ENCODE measurements at regions not wholly inside any gene's neighbourhood (a gene's known extent, or its start where the extent isn't known, plus 50 kb on each side); places are given as distances from the start of the nearest gene placed in this dataset.

GRCh38 chr11:45028911-45029682 lies 78.4 kb upstream of the TP53I11 start:
- Histone ChIP-seq H4K20me1 (ENCODE audit: insufficient read depth, low read length) (no peaks in the 10 kb centered on the region), H2AFZ (ENCODE audit: low read depth, low read length) (no peak overlapping the region), H3K4me3 (ENCODE audit: low read depth in 1 of 2, low read length in 2 of 2) (no peak overlapping the region), H3K9ac (ENCODE audit: low read depth, low read length) (no peak overlapping the region), H3K27ac (ENCODE audit: low read length) (no peak overlapping the region), H3K27me3 (ENCODE audit: insufficient read depth, low read length, poor library complexity) (no peaks in the 10 kb centered on the region), H3K36me3 (ENCODE audit: insufficient read depth, low read length) (no peaks in the 10 kb centered on the region), H3K79me2 (ENCODE audit: insufficient read depth, low read length) (no peaks in the 10 kb centered on the region), H3K9me3 (ENCODE audit: insufficient read depth, low read length, severe bottlenecking) (no peaks in the 10 kb centered on the region), H3K4me1 (ENCODE audit: insufficient read depth, low read length) (peaks cover 9% of the 10 kb centered on the region), H3K4me2 (ENCODE audit: insufficient read depth, low read length) (no peak overlapping the region)
- ATAC-seq (ENCODE audit: insufficient read depth, low read depth) (no peak), DNase-seq (no peak)
- no peak for TF ChIP-seq EZH2 (IDR thresholded peaks at IDR 0.05; ENCODE audit: borderline replicate concordance, low read depth, low read length, severe bottlenecking)
- TF ChIP-seq, protein P1, sequence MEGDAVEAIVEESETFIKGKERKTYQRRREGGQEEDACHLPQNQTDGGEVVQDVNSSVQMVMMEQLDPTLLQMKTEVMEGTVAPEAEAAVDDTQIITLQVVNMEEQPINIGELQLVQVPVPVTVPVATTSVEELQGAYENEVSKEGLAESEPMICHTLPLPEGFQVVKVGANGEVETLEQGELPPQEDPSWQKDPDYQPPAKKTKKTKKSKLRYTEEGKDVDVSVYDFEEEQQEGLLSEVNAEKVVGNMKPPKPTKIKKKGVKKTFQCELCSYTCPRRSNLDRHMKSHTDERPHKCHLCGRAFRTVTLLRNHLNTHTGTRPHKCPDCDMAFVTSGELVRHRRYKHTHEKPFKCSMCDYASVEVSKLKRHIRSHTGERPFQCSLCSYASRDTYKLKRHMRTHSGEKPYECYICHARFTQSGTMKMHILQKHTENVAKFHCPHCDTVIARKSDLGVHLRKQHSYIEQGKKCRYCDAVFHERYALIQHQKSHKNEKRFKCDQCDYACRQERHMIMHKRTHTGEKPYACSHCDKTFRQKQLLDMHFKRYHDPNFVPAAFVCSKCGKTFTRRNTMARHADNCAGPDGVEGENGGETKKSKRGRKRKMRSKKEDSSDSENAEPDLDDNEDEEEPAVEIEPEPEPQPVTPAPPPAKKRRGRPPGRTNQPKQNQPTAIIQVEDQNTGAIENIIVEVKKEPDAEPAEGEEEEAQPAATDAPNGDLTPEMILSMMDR (IDR thresholded peaks at IDR 0.05; ENCODE audit: borderline replicate concordance, extremely low read depth, low read length, poor library complexity, severe bottlenecking) = no peak

- Histone ChIP-seq H4K20me1 (ENCODE audit: insufficient read depth, low read length) (no peaks in the 10 kb centered on the region), H2AFZ (ENCODE audit: low read depth, low read length) (no peak overlapping the region), H3K4me1 (ENCODE audit: insufficient read depth, low read length) (peaks cover 8% of the 10 kb centered on the region), H3K4me2 (ENCODE audit: insufficient read depth, low read length) (no peak overlapping the region), H3K27me3 (ENCODE audit: insufficient read depth, low read length, poor library complexity) (no peaks in the 10 kb centered on the region), H3K79me2 (ENCODE audit: insufficient read depth, low read length) (no peaks in the 10 kb centered on the region), H3K36me3 (ENCODE audit: insufficient read depth, low read length) (no peaks in the 10 kb centered on the region), H3K9me3 (ENCODE audit: insufficient read depth, low read length, severe bottlenecking) (no peaks in the 10 kb centered on the region), H3K9ac (ENCODE audit: low read depth, low read length) (no peak overlapping the region), H3K4me3 (ENCODE audit: low read depth in 1 of 2, low read length in 2 of 2) (no peak overlapping the region), H3K27ac (ENCODE audit: low read length) (no peak overlapping the region)
- ATAC-seq (ENCODE audit: insufficient read depth, low read depth) (no peak), DNase-seq (no peak)
- no peak for TF ChIP-seq EZH2 (IDR thresholded peaks at IDR 0.05; ENCODE audit: borderline replicate concordance, low read depth, low read length, severe bottlenecking)
- TF ChIP-seq, protein P1 (IDR thresholded peaks at IDR 0.05; ENCODE audit: borderline replicate concordance, extremely low read depth, low read length, poor library complexity, severe bottlenecking) = no peak
Measured at GRCh38 chr11:45030778-45031177, 80.1 kb upstream of the TP53I11 start.

DNA sequence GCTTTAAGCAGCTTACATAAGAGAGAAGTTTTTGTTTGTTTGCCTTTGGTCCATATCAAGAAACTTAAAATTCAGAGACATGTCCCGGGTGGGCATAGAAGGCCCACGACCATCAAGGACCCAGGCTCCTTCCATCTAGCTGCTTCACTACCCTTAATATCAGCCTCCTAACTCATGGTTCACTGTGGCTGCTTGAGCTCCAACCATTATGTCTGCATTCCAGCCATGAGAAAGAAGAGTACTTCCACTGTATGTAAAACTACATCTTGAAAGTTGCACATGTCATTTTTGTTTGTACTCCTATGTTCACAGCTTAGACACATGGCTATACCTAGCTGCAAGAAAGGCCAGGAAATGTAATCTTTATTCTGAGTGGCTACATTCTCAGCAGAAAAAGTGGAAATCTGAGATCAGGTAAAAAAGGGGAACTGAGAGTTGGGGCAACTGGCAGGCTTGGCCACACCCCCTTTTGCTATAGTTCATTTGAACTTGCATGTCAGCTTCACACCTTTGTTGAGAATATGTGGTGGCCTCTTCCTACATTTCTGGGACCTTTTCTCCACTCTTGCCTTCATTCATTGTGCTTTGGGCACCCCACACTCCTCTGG lies 81.3 kb upstream of the TP53I11 start:
- DNase-seq (no peak), ATAC-seq (ENCODE audit: insufficient read depth, low read depth) (no peak)
- Histone ChIP-seq H3K9ac (ENCODE audit: low read depth, low read length) (no peak overlapping the region), H3K4me3 (ENCODE audit: low read depth in 1 of 2, low read length in 2 of 2) (no peak overlapping the region), H3K4me2 (ENCODE audit: insufficient read depth, low read length) (no peak overlapping the region), H3K9me3 (ENCODE audit: insufficient read depth, low read length, severe bottlenecking) (no peaks in the 10 kb centered on the region), H3K27me3 (ENCODE audit: insufficient read depth, low read length, poor library complexity) (no peaks in the 10 kb centered on the region), H4K20me1 (ENCODE audit: insufficient read depth, low read length) (no peaks in the 10 kb centered on the region), H3K27ac (ENCODE audit: low read length) (no peak overlapping the region), H3K79me2 (ENCODE audit: insufficient read depth, low read length) (no peaks in the 10 kb centered on the region), H3K4me1 (ENCODE audit: insufficient read depth, low read length) (no peaks in the 10 kb centered on the region), H2AFZ (ENCODE audit: low read depth, low read length) (no peak overlapping the region), H3K36me3 (ENCODE audit: insufficient read depth, low read length) (no peaks in the 10 kb centered on the region)
- TF ChIP-seq, protein P1 (IDR thresholded peaks at IDR 0.05; ENCODE audit: borderline replicate concordance, extremely low read depth, low read length, poor library complexity, severe bottlenecking) = no peak
- no peak for TF ChIP-seq EZH2 (IDR thresholded peaks at IDR 0.05; ENCODE audit: borderline replicate concordance, low read depth, low read length, severe bottlenecking)

All from DND-41 (cell line).